NT2/D1 (cell line): ENCODE measurements at regions not wholly inside any gene's neighbourhood (a gene's known extent, or its start where the extent isn't known, plus 50 kb on each side); places are given as distances from the start of the nearest gene placed in this dataset.

ENCODE experiments used
- SUZ12 ChIP-seq: IDR thresholded peaks from 2 replicates; pipeline ENCODE4 v1.6.1; 2011; ENCODE audit not compliant: insufficient read length, insufficient read depth; ENCODE audit errors: extremely low read depth
- YY1 ChIP-seq: IDR thresholded peaks from 2 replicates; pipeline ENCODE4 v1.6.1; 2011; ENCODE audit not compliant: insufficient read length, insufficient read depth
- ZNF274 ChIP-seq: IDR thresholded peaks from 2 replicates; pipeline ENCODE4 v1.6.1; 2011; ENCODE audit warnings: mild to moderate bottlenecking, low read depth, low read length

- no peak for TF ChIP-seq ZNF274
- no peak for TF ChIP-seq SUZ12
- TF ChIP-seq YY1, result no peak
These were observed 296.9 kb upstream of the AGTR1 start for GRCh38 chr3:148400754-148401153.
